ENCODE measurements at regions not wholly inside any gene's neighbourhood (a gene's known extent, or its start where the extent isn't known, plus 50 kb on each side); places are given as distances from the start of the nearest gene placed in this dataset.
A peak's percentile ranks its signal among the peaks of the same experiment; 100 is the strongest.
"Not testable (repeated sequence)": the region's sequence is repeated elsewhere in the genome, so short reads cannot be mapped to it uniquely, and the experiment has no call there.

GRCh38 chr10:42533866-42534265 lies 104.5 kb downstream of the ZNF33B start:
- H3K27me3 ChIP-seq (ENCODE audit: control insufficient read depth, insufficient read depth, low read length); H3K36me3 ChIP-seq (ENCODE audit: control insufficient read depth, insufficient read depth, low read length); H3K9ac ChIP-seq (ENCODE audit: low read depth, low read length); H3K27ac ChIP-seq (ENCODE audit: low read depth, low read length); H3K4me3 ChIP-seq (ENCODE audit: low read depth, low read length); H3K4me1 ChIP-seq (ENCODE audit: control insufficient read depth, insufficient read depth, low read length): not testable (repeated sequence)
- peaks cover 43% of the 10 kb centered on the region for H3K9me3 ChIP-seq (ENCODE audit: control insufficient read depth, insufficient read depth, low read length)

- Histone ChIP-seq H3K27me3 (ENCODE audit: control insufficient read depth, insufficient read depth, low read length) (no peaks in the 10 kb centered on the region), H3K9me3 (ENCODE audit: control insufficient read depth, insufficient read depth, low read length) (peaks cover 37% of the 10 kb centered on the region), H3K4me1 (ENCODE audit: control insufficient read depth, insufficient read depth, low read length) (no peaks in the 10 kb centered on the region), H3K36me3 (ENCODE audit: control insufficient read depth, insufficient read depth, low read length) (no peaks in the 10 kb centered on the region), H3K9ac (ENCODE audit: low read depth, low read length) (no peak overlapping the region), H3K4me3 (ENCODE audit: low read depth, low read length) (no peak overlapping the region), H3K27ac (ENCODE audit: low read depth, low read length) (no peak overlapping the region)
Observed at GRCh38 chr10:42532996-42533395, 105.4 kb downstream of the ZNF33B start.

- Histone ChIP-seq H3K9ac (ENCODE audit: low read depth, low read length) (no peak overlapping the region), H3K27me3 (ENCODE audit: control insufficient read depth, insufficient read depth, low read length) (no peaks in the 10 kb centered on the region), H3K9me3 (ENCODE audit: control insufficient read depth, insufficient read depth, low read length) (peaks cover 77% of the 10 kb centered on the region), H3K4me1 (ENCODE audit: control insufficient read depth, insufficient read depth, low read length) (no peaks in the 10 kb centered on the region), H3K27ac (ENCODE audit: low read depth, low read length) (no peak overlapping the region), H3K36me3 (ENCODE audit: control insufficient read depth, insufficient read depth, low read length) (peaks cover 35% of the 10 kb centered on the region), H3K4me3 (ENCODE audit: low read depth, low read length) (no peak overlapping the region)
Observed at GRCh38 chr10:42523098-42523497, 115.3 kb downstream of the ZNF33B start.

- H3K27me3 ChIP-seq (ENCODE audit: control insufficient read depth, insufficient read depth, low read length), result no peaks in the 10 kb centered on the region
- H3K27ac ChIP-seq (ENCODE audit: low read depth, low read length), result no peak overlapping the region
- peaks cover 98% of the 10 kb centered on the region for H3K9me3 ChIP-seq (ENCODE audit: control insufficient read depth, insufficient read depth, low read length)
- peaks cover 35% of the 10 kb centered on the region for H3K36me3 ChIP-seq (ENCODE audit: control insufficient read depth, insufficient read depth, low read length)
- H3K4me3 ChIP-seq (ENCODE audit: low read depth, low read length), result no peak overlapping the region
- H3K4me1 ChIP-seq (ENCODE audit: control insufficient read depth, insufficient read depth, low read length), result no peaks in the 10 kb centered on the region
- H3K9ac ChIP-seq (ENCODE audit: low read depth, low read length), result no peak overlapping the region
Observed at GRCh38 chr10:42519761-42520460, 118.5 kb downstream of the ZNF33B start.

GRCh38 chr10:42519079-42519478 lies 119.3 kb downstream of the ZNF33B start:
- Histone ChIP-seq H3K4me3 (ENCODE audit: low read depth, low read length) (peak overlapping the region; percentile 33; the same call in 1 of the 2 replicates), H3K27ac (ENCODE audit: low read depth, low read length) (no peak overlapping the region), H3K4me1 (ENCODE audit: control insufficient read depth, insufficient read depth, low read length) (no peaks in the 10 kb centered on the region), H3K9me3 (ENCODE audit: control insufficient read depth, insufficient read depth, low read length) (peaks cover 98% of the 10 kb centered on the region), H3K27me3 (ENCODE audit: control insufficient read depth, insufficient read depth, low read length) (no peaks in the 10 kb centered on the region), H3K9ac (ENCODE audit: low read depth, low read length) (no peak overlapping the region), H3K36me3 (ENCODE audit: control insufficient read depth, insufficient read depth, low read length) (peaks cover 35% of the 10 kb centered on the region)

GRCh38 chr10:42513921-42514320 lies 124.4 kb downstream of the ZNF33B start:
- peaks cover 90% of the 10 kb centered on the region for H3K9me3 ChIP-seq (ENCODE audit: control insufficient read depth, insufficient read depth, low read length)
- H3K4me1 ChIP-seq (ENCODE audit: control insufficient read depth, insufficient read depth, low read length), result no peaks in the 10 kb centered on the region
- H3K27ac ChIP-seq (ENCODE audit: low read depth, low read length), result no peak overlapping the region
- H3K9ac ChIP-seq (ENCODE audit: low read depth, low read length), result no peak overlapping the region
- H3K4me3 ChIP-seq (ENCODE audit: low read depth, low read length), result no peak overlapping the region
- H3K27me3 ChIP-seq (ENCODE audit: control insufficient read depth, insufficient read depth, low read length), result no peaks in the 10 kb centered on the region
- H3K36me3 ChIP-seq (ENCODE audit: control insufficient read depth, insufficient read depth, low read length), result no peaks in the 10 kb centered on the region

- Histone ChIP-seq H3K9me3 (ENCODE audit: control insufficient read depth, insufficient read depth, low read length) (peaks cover 90% of the 10 kb centered on the region), H3K4me1 (ENCODE audit: control insufficient read depth, insufficient read depth, low read length) (no peaks in the 10 kb centered on the region), H3K4me3 (ENCODE audit: low read depth, low read length) (no peak overlapping the region), H3K9ac (ENCODE audit: low read depth, low read length) (no peak overlapping the region), H3K36me3 (ENCODE audit: control insufficient read depth, insufficient read depth, low read length) (no peaks in the 10 kb centered on the region), H3K27ac (ENCODE audit: low read depth, low read length) (no peak overlapping the region), H3K27me3 (ENCODE audit: control insufficient read depth, insufficient read depth, low read length) (no peaks in the 10 kb centered on the region)
Observed at GRCh38 chr10:42491801-42492200, 146.6 kb downstream of the ZNF33B start.

GRCh38 chr10:42491001-42491592 lies 147.3 kb downstream of the ZNF33B start:
- Histone ChIP-seq H3K9ac (ENCODE audit: low read depth, low read length) (no peak overlapping the region), H3K36me3 (ENCODE audit: control insufficient read depth, insufficient read depth, low read length) (no peaks in the 10 kb centered on the region), H3K4me3 (ENCODE audit: low read depth, low read length) (no peak overlapping the region), H3K27ac (ENCODE audit: low read depth, low read length) (no peak overlapping the region), H3K9me3 (ENCODE audit: control insufficient read depth, insufficient read depth, low read length) (peaks cover 93% of the 10 kb centered on the region), H3K27me3 (ENCODE audit: control insufficient read depth, insufficient read depth, low read length) (no peaks in the 10 kb centered on the region), H3K4me1 (ENCODE audit: control insufficient read depth, insufficient read depth, low read length) (no peaks in the 10 kb centered on the region)

GRCh38 chr10:42490368-42490767 lies 148.0 kb downstream of the ZNF33B start:
- Histone ChIP-seq H3K4me3 (ENCODE audit: low read depth, low read length) (no peak overlapping the region), H3K4me1 (ENCODE audit: control insufficient read depth, insufficient read depth, low read length) (no peaks in the 10 kb centered on the region), H3K36me3 (ENCODE audit: control insufficient read depth, insufficient read depth, low read length) (no peaks in the 10 kb centered on the region), H3K27me3 (ENCODE audit: control insufficient read depth, insufficient read depth, low read length) (no peaks in the 10 kb centered on the region), H3K27ac (ENCODE audit: low read depth, low read length) (no peak overlapping the region), H3K9ac (ENCODE audit: low read depth, low read length) (no peak overlapping the region), H3K9me3 (ENCODE audit: control insufficient read depth, insufficient read depth, low read length) (peaks cover 94% of the 10 kb centered on the region)

- Histone ChIP-seq H3K27me3 (ENCODE audit: control insufficient read depth, insufficient read depth, low read length) (no peaks in the 10 kb centered on the region), H3K4me3 (ENCODE audit: low read depth, low read length) (no peak overlapping the region), H3K36me3 (ENCODE audit: control insufficient read depth, insufficient read depth, low read length) (no peaks in the 10 kb centered on the region), H3K4me1 (ENCODE audit: control insufficient read depth, insufficient read depth, low read length) (no peaks in the 10 kb centered on the region), H3K27ac (ENCODE audit: low read depth, low read length) (no peak overlapping the region), H3K9me3 (ENCODE audit: control insufficient read depth, insufficient read depth, low read length) (peaks cover 92% of the 10 kb centered on the region), H3K9ac (ENCODE audit: low read depth, low read length) (no peak overlapping the region)
Observed at GRCh38 chr10:42488416-42488815, 150.0 kb downstream of the ZNF33B start.

- no peaks in the 10 kb centered on the region for H3K27me3 ChIP-seq (ENCODE audit: control insufficient read depth, insufficient read depth, low read length)
- H3K9me3 ChIP-seq (ENCODE audit: control insufficient read depth, insufficient read depth, low read length), result peaks cover 89% of the 10 kb centered on the region
- H3K27ac ChIP-seq (ENCODE audit: low read depth, low read length), result no peak overlapping the region
- H3K9ac ChIP-seq (ENCODE audit: low read depth, low read length), result no peak overlapping the region
- no peaks in the 10 kb centered on the region for H3K36me3 ChIP-seq (ENCODE audit: control insufficient read depth, insufficient read depth, low read length)
- H3K4me1 ChIP-seq (ENCODE audit: control insufficient read depth, insufficient read depth, low read length), result no peaks in the 10 kb centered on the region
- no peak overlapping the region; the same call in 1 of the 2 replicates for H3K4me3 ChIP-seq (ENCODE audit: low read depth, low read length)
Observed at GRCh38 chr10:42482411-42482810, 156.0 kb downstream of the ZNF33B start.
